HEK293 (cell line): ENCODE measurements at regions not wholly inside any gene's neighbourhood (a gene's known extent, or its start where the extent isn't known, plus 50 kb on each side); places are given as distances from the start of the nearest gene placed in this dataset.

Experiments used
- CTCF ChIA-PET: fragments of 350-600 bp; formaldehyde crosslinking; extraction: SDS; loops from one replicate; lab custom pipeline; 2021; ENCODE audit warnings: antibody characterized with exemption; lab: Yijun Ruan, JAX
- POLR2A ChIA-PET: fragments of 300-600 bp; formaldehyde crosslinking; extraction: SDS; loops from one replicate; lab custom pipeline; 2020; ENCODE audit warnings: antibody characterized with exemption, inconsistent platforms; lab: Yijun Ruan, JAX
- H3K27ac ChIP-seq: fragments of 200-500 bp; sonication (Bioruptor generic); 2 replicates; pipeline ENCODE4 v1.5.1; 2014; ENCODE audit warnings: low read depth, low read length, control low read depth, inconsistent platforms; ENCODE audit errors: extremely low read depth
- H3K36me3 ChIP-seq, 2 experiments: fragments of 200-500 bp in 1 of 2; sonication (Bioruptor generic) in 1 of 2; 1 replicate in 1 of 2; 2 replicates in 1 of 2; pipeline ENCODE4 v1.5.1; 2014 to 2017; ENCODE audit warnings: inconsistent platforms in 2 of 2, low read length in 2 of 2; ENCODE audit not compliant: control insufficient read depth in 2 of 2, insufficient read depth in 1 of 2
- H3K4me1 ChIP-seq: fragments of 200-500 bp; sonication (Bioruptor generic); 2 replicates; pipeline ENCODE4 v1.5.1; 2014; ENCODE audit warnings: mild to moderate bottlenecking, low read length, inconsistent platforms; ENCODE audit not compliant: control insufficient read depth, insufficient read depth
- H3K4me3 ChIP-seq: 2 replicates; pipeline ENCODE4 v1.5.1; 2011; ENCODE audit warnings: low read depth, mild to moderate bottlenecking, control low read depth, low read length, moderate library complexity
- H3K9me3 ChIP-seq: fragments of 200-500 bp; sonication (Bioruptor generic); 2 replicates; pipeline ENCODE4 v1.5.1; 2014; ENCODE audit warnings: low read depth, low read length, inconsistent platforms; ENCODE audit not compliant: control insufficient read depth, insufficient read depth
- ATF2 ChIP-seq: fragments of 450-650 bp; formaldehyde crosslinking; IDR thresholded peaks from 2 replicates; pipeline ENCODE4 v1.5.1; 2016; ENCODE audit warnings: missing biosample characterization, missing genetic modification characterization, low read depth
- FEZF1 ChIP-seq: fragments of 450-650 bp; formaldehyde crosslinking; IDR thresholded peaks from 2 replicates; pipeline ENCODE4 v1.5.1; 2016; ENCODE audit warnings: missing biosample characterization, missing genetic modification characterization
- IKZF3 ChIP-seq: fragments of 450-650 bp; IDR thresholded peaks from 2 replicates; pipeline ENCODE4 v1.5.0; 2018; ENCODE audit warnings: missing biosample characterization, mild to moderate bottlenecking, missing genetic modification characterization, moderate library complexity
- KLF1 ChIP-seq: fragments of 450-650 bp; formaldehyde crosslinking; IDR thresholded peaks from 2 replicates; pipeline ENCODE4 v1.5.1; 2016; ENCODE audit warnings: missing biosample characterization, missing genetic modification characterization
- MYNN ChIP-seq: fragments of 450-650 bp; formaldehyde crosslinking; IDR thresholded peaks from 2 replicates; pipeline ENCODE4 v1.5.1; 2016; ENCODE audit warnings: missing biosample characterization, missing genetic modification characterization, borderline replicate concordance
- MZF1 ChIP-seq: fragments of 450-650 bp; formaldehyde crosslinking; IDR thresholded peaks from 2 replicates; pipeline ENCODE4 v1.5.1; 2017; ENCODE audit warnings: missing biosample characterization, missing genetic modification characterization, borderline replicate concordance
- PRDM6 ChIP-seq: fragments of 450-650 bp; formaldehyde crosslinking; IDR thresholded peaks from 2 replicates; pipeline ENCODE4 v1.5.1; 2017; ENCODE audit warnings: missing biosample characterization, missing genetic modification characterization
- SCRT2 ChIP-seq: fragments of 450-650 bp; formaldehyde crosslinking; IDR thresholded peaks from 2 replicates; pipeline ENCODE4 v1.5.1; 2016; ENCODE audit warnings: missing biosample characterization, missing genetic modification characterization
- ZBTB11 ChIP-seq: fragments of 450-650 bp; formaldehyde crosslinking; conservative IDR thresholded peaks from 2 replicates; pipeline ENCODE4 v1.5.1; 2016; ENCODE audit warnings: low read depth, missing biosample characterization, missing genetic modification characterization
- ZFP37 ChIP-seq: fragments of 450-650 bp; formaldehyde crosslinking; IDR thresholded peaks from 2 replicates; pipeline ENCODE4 v1.5.1; 2016; ENCODE audit warnings: missing biosample characterization, missing genetic modification characterization
- ZNF10 ChIP-seq: fragments of 450-650 bp; formaldehyde crosslinking; IDR thresholded peaks from 2 replicates; pipeline ENCODE4 v1.5.1; 2017; ENCODE audit warnings: missing biosample characterization, missing genetic modification characterization
- ZNF404 ChIP-seq: fragments of 450-650 bp; formaldehyde crosslinking; IDR thresholded peaks from 2 replicates; pipeline ENCODE4 v1.5.1; 2017; ENCODE audit warnings: missing biosample characterization, missing genetic modification characterization
- ZNF518A ChIP-seq: fragments of 450-650 bp; formaldehyde crosslinking; conservative IDR thresholded peaks from 2 replicates; pipeline ENCODE4 v1.5.1; 2016; ENCODE audit warnings: low read depth, missing biosample characterization, missing genetic modification characterization
- ZNF585B ChIP-seq: fragments of 450-650 bp; formaldehyde crosslinking; IDR thresholded peaks from 2 replicates; pipeline ENCODE4 v1.5.1; 2016; ENCODE audit warnings: missing biosample characterization, missing genetic modification characterization
- ZNF623 ChIP-seq: fragments of 450-650 bp; formaldehyde crosslinking; IDR thresholded peaks from 2 replicates; pipeline ENCODE4 v1.5.1; 2016; ENCODE audit warnings: missing biosample characterization, missing genetic modification characterization
- ZSCAN23 ChIP-seq: fragments of 450-650 bp; formaldehyde crosslinking; IDR thresholded peaks from 2 replicates; pipeline ENCODE4 v1.5.1; 2016; ENCODE audit warnings: missing biosample characterization, missing genetic modification characterization

GRCh38 chr1:116824631-116825206 lies 70.5 kb downstream of the CD2 start:
- Histone ChIP-seq H3K4me1 (peaks cover 6% of the 10 kb centered on the region; the same call in 1 of the 2 replicates), H3K27ac (no peak overlapping the region; the same call in 1 of the 2 replicates), H3K36me3 (no peaks in the 10 kb centered on the region), H3K4me3 (no peak overlapping the region)
- POLR2A ChIA-PET, result no interaction called here
- CTCF ChIA-PET, result interaction anchor here (0.6 kb wide), 1 partner anchor 8 kb away, joined by 3 read pairs; no protein-coding TSS in a partner anchor
- TF ChIP-seq MZF1 (peak; percentile 76), PRDM6 (no peak), ZNF518A (tag by site-specific recombination) (peak; percentile 48), ZFP37 (tag by site-specific recombination) (no peak), FEZF1 (tag by site-specific recombination) (peak; percentile 66; the same call in 1 of the 2 replicates), IKZF3 (tag by site-specific recombination) (0 out of 2 replicates have a peak, but pooled peaks have one; percentile 53), ZNF585B (tag by site-specific recombination) (no peak), ZNF10 (tag by site-specific recombination) (peak; percentile 25; the same call in 1 of the 2 replicates), ATF2 (tag by site-specific recombination) (peak; percentile 89), MYNN (tag by site-specific recombination) (0 out of 2 replicates have a peak, but pooled peaks have one; percentile 29)
- TF ChIP-seq, all 188 proteins: peak for 7
- no peaks in the 10 kb centered on the region for H3K9me3 ChIP-seq

GRCh38 chr1:116825207-116825719 lies 71.0 kb downstream of the CD2 start:
- ChIA-PET POLR2A (no interaction called here), CTCF (interaction anchor here (0.6 to 0.8 kb wide), 4 partner anchors 9 to 61 kb away, joined by 3 to 5 read pairs (median 4); no protein-coding TSS in a partner anchor)
- H3K4me3 ChIP-seq, result no peak overlapping the region
- H3K36me3 ChIP-seq, result no peaks in the 10 kb centered on the region
- no peaks in the 10 kb centered on the region for H3K9me3 ChIP-seq
- peaks cover 6% of the 10 kb centered on the region; the same call in 1 of the 2 replicates for H3K4me1 ChIP-seq
- peak overlapping the region; percentile 48; the same call in 1 of the 2 replicates for H3K27ac ChIP-seq
- TF ChIP-seq ZBTB11 (no peak), ZNF623 (tag by site-specific recombination) (no peak), SCRT2 (no peak), ZNF518A (tag by site-specific recombination) (no peak), KLF1 (tag by site-specific recombination) (peak; percentile 96), ZNF404 (tag by site-specific recombination) (no peak), ZSCAN23 (no peak)
